ENCODE measurements at regions not wholly inside any gene's neighbourhood (a gene's known extent, or its start where the extent isn't known, plus 50 kb on each side); places are given as distances from the start of the nearest gene placed in this dataset.

- DNase-seq = no peak
Measured at GRCh38 chr3:30341079-30341478, 265.3 kb upstream of the TGFBR2 start.

- no peak for DNase-seq
Measured at GRCh38 chr3:30341851-30342250, 264.6 kb upstream of the TGFBR2 start.

GRCh38 chr3:30342318-30343060 lies 263.9 kb upstream of the TGFBR2 start:
- no peak for DNase-seq

- DNase-seq = no peak
Measured at GRCh38 chr3:30343067-30343831, 263.2 kb upstream of the TGFBR2 start.

- no peak for DNase-seq
Measured at GRCh38 chr3:30343861-30344260, 262.5 kb upstream of the TGFBR2 start.

GRCh38 chr3:30344288-30344687 lies 262.1 kb upstream of the TGFBR2 start:
- DNase-seq = no peak

- no peak for DNase-seq
Measured at GRCh38 chr3:30346933-30347320, 259.5 kb upstream of the TGFBR2 start.

GRCh38 chr3:30347679-30348216 lies 258.7 kb upstream of the TGFBR2 start:
- no peak for DNase-seq

GRCh38 chr3:30349507-30349906 lies 256.9 kb upstream of the TGFBR2 start:
- no peak for DNase-seq

GRCh38 chr3:30350011-30350410 lies 256.4 kb upstream of the TGFBR2 start:
- no peak for DNase-seq

GRCh38 chr3:30350901-30351300 lies 255.5 kb upstream of the TGFBR2 start:
- no peak for DNase-seq

- no peak for DNase-seq
Measured at GRCh38 chr3:30352410-30353318, 253.7 kb upstream of the TGFBR2 start.

- DNase-seq = no peak
Measured at GRCh38 chr3:30353711-30354467, 252.5 kb upstream of the TGFBR2 start.

GRCh38 chr3:30354513-30354912 lies 251.9 kb upstream of the TGFBR2 start:
- DNase-seq = no peak

- DNase-seq = no peak
Measured at GRCh38 chr3:30354972-30355371, 251.4 kb upstream of the TGFBR2 start.

GRCh38 chr3:30355622-30356021 lies 250.8 kb upstream of the TGFBR2 start:
- DNase-seq = peak; percentile 14 to 30

GRCh38 chr3:30356866-30357753 lies 249.3 kb upstream of the TGFBR2 start:
- no peak for DNase-seq

- no peak for DNase-seq
Measured at GRCh38 chr3:30357897-30358296, 248.5 kb upstream of the TGFBR2 start.

GRCh38 chr3:30358871-30359270 lies 247.5 kb upstream of the TGFBR2 start:
- no peak for DNase-seq

GRCh38 chr3:30368978-30369377 lies 237.4 kb upstream of the TGFBR2 start:
- no peak for DNase-seq

GRCh38 chr3:30370681-30371271 lies 235.6 kb upstream of the TGFBR2 start:
- no peak for DNase-seq

Measured in inflammatory macrophage treated with lipopolysaccharide for 1 hour (primary cell).